ENCODE measurements at regions not wholly inside any gene's neighbourhood (a gene's known extent, or its start where the extent isn't known, plus 50 kb on each side); places are given as distances from the start of the nearest gene placed in this dataset.
"Not testable (repeated sequence)": the region's sequence is repeated elsewhere in the genome, so short reads cannot be mapped to it uniquely, and the experiment has no call there.

DNA sequence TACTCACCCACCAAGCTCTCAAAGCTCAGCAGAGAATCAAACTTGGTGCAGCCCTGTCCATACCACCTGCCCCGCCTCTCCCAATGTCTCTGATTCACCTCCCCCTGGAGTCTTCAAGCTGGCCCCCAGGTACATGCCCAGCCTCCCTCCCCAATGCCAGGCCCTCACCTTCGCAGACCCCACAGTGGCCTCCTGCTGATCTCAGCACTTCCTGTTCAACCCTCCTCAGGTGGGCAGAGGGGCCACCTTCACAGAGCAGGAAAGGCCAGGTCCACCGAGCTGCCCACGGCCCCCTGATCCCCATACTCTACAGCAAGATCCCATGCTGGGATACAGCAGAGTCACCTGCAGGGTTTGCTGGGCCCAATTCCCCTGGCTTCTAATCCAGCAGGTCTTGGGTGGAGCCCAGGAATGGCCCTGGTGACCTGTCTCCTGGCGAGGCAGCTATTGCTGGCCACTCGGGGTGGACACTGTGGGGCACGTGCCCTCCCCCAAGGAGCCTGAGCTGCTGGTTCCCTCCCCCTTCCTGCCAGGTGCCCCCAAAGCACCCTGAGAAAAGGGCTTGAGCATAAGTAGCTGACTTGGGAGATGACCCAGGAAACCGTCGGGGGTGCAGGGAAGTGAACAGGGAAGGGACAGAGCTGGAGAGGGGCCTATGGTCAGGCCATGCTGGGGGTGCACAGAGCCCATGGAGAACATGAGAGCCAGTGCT is 150.7 kb downstream of the BRD1 start:
- no peak for DNase-seq (ENCODE audit: low spot score)

DNA sequence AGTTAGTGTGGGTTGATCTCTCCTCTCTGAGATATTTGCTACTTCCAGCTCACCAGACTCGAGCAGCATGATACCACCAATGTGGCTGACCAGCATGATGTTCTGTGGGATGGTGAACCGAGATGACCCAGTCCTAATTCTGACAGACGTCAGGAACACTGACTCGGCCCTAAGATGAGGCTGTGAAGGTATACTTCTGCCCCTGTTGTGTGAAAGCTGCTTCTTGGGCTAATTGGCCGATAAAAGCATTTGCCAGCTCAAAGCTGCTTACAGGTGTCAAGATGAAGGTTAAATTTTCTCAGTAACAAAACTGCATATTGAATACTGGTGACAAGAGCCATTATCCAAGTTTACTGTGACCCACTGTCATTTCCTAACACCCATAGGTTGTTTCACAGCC is 151.4 kb downstream of the BRD1 start:
- no peak for DNase-seq (ENCODE audit: low spot score)

DNA sequence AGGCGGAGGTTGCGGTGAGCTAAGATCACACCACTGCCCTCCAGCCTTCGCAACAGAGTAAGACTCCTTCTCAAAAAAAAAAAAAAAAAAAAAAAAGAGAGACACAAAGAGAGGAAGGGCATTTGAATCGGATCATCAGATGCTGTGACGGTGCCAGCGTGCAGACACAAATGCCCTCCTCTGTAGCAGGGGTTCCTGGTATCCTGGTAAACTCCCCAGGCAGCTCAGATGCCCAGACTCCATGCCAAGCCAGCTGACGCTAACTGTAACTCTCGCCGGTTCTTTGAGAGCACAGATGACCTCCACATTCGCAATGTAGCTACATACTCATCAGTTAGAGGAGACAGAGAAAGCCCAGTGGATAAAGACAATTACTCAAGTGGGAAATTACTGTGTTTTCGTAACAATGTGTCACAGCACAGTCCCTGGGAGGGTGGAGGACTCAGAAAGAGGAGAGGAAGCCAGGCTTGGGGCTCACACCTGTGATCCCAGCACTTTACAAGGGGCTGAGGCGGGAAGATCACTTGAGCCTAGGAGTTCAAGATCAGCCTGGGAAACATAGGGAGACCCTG is 153.1 kb downstream of the BRD1 start:
- DNase-seq (ENCODE audit: low spot score) = no peak

DNA sequence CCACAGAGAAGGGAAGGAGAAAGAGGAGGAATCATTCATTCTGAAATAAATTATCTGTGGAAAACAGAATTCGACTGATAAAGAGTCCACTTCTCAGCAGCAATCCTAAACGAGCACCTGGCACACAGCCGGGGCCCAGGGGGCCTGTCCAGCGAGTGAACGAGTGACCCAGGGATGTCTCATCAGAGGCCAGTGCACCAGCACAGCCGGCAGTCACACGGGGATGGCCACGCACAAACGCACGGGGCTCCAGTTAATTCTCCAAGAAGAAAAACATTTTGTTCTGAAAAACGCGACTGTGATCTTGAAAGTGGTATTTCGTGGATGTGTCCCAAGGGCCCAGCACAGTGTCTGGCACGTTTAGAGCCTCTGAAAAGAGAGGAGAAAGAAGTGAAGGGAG is 154.6 kb downstream of the BRD1 start:
- no peak for DNase-seq (ENCODE audit: low spot score)

GRCh38 chr22:49672014-49672516 is 155.6 kb downstream of the BRD1 start:
- no peak for DNase-seq (ENCODE audit: low spot score)

DNA sequence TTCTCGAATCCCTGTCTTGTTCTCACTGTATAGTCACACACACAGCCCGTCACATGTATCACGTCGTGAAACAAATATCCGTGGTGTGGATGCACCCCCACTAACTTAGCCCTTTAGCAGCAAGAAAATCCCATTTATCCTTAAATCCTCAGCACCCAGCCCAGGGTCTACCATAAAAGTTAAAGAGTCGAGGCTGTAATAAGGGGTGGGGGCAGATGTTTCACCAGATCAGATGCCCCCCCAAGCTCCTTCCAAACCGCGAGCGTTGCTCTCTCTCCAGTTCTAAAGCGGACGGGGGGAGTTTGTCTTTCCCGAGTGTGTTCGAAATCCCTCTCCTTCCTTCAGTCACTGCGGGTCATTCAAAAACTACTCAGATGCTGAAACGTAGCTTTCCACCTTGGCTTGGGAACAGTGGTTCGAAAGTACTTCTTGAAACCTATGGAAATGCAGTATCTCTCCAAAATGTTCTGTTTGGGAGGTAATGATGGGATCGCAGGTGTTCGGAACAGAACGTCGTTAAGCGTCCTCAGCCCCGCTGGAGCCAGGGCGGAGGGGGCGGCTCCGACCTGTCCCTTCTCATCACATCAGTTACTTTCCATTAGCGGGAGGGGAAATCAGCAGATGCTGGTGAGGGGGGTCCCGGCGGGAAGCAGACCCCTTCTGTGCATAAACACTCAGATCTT is 156.2 kb downstream of the BRD1 start:
- DNase-seq (ENCODE audit: low spot score) = no peak

DNA sequence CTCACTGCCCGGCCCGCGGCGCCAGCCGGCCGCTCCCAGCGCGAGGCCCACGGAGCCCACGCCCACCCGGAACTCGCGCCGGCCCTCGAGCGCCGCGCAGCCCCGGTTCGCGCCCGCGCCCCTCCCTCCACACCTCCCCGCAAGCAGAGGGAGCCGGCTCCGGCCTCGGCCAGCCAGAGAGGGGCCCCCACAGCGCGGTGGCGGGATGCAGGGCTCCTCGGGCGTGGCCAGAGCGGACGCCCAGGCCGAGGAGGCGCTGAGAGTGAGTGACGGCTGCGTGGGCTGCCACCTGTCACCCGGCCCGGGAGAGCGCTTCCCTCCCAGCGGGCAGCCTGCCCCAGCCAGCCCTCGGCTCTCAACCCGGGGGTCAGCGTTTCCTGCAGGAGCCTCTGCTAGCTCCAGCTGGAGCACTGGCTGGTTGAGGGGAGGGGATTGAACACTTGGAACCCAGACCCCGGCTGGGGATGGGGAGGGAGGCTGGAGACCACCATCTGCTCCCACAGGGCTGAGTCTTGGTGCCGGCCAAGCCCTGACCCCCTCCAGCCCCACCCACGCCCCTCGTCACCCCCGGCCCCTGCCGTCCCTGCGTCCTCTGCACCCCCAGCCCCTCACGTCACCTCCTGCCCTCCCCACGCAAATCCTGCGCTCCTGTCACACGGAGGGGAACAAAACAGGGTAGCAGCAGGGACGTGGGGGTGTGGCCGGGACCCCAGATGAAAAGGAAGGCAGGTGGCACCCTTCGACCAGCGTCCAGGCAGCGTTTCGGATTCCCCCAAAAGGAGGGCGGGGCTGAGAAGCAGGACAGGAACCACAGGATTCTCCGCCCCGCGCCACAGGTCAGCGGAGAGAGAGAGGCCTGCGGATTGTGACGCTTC is 157.0 kb downstream of the BRD1 start:
- no peak for DNase-seq (ENCODE audit: low spot score)

DNA sequence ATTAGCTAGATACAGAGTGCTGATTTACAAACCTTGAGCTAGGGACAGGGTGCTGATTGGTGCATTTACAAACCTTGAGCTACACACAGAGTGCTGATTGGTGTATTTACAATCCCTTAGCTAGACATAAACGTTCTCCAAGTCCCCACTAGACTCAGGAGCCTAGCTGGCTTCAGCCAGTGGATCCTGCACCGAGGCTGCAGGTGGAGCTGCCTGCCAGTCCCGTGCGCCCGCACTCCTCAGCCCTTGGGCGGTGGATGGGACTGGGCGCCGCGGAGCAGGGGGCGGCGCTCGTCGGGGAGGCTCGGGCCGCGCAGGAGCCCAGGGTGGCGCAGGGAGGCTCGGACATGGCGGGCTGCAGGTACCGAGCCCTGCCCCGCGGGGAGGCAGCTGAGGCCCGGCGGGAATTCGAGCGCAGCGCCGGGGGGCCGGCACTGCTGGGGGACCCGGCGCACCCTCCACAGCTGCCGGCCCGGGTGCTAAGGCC is 157.7 kb downstream of the BRD1 start:
- DNase-seq (ENCODE audit: low spot score) = not testable (repeated sequence)

DNA sequence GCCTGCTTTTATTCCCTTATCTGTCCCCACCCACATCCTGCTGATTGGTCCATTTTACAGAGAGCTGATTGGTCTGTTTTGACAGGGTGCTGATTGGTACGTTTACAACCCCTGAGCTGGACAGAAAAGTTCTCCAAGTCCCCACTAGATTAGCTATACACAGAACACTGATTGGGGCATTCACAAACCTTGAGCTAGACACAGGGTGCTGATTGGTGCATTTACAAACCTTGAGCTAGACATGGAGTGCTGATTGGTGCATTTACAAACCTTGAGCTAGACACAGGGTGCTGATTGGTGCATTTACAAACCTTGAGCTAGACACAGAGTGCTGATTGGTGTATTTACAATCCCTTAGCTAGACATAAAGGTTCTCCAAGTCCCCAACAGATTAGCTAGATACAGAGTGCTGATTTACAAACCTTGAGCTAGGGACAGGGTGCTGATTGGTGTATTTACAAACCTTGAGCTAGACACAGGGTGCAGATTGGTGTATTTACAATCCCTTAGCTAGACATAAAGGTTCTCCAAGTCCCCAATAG is 158.2 kb downstream of the BRD1 start:
- not testable (repeated sequence) for DNase-seq (ENCODE audit: low spot score)

- DNase-seq (ENCODE audit: low spot score) = no peak
Measured at GRCh38 chr22:49668402-49668801, 159.3 kb downstream of the BRD1 start.

GRCh38 chr22:49667236-49667635 is 160.4 kb downstream of the BRD1 start:
- DNase-seq (ENCODE audit: low spot score) = no peak

DNA sequence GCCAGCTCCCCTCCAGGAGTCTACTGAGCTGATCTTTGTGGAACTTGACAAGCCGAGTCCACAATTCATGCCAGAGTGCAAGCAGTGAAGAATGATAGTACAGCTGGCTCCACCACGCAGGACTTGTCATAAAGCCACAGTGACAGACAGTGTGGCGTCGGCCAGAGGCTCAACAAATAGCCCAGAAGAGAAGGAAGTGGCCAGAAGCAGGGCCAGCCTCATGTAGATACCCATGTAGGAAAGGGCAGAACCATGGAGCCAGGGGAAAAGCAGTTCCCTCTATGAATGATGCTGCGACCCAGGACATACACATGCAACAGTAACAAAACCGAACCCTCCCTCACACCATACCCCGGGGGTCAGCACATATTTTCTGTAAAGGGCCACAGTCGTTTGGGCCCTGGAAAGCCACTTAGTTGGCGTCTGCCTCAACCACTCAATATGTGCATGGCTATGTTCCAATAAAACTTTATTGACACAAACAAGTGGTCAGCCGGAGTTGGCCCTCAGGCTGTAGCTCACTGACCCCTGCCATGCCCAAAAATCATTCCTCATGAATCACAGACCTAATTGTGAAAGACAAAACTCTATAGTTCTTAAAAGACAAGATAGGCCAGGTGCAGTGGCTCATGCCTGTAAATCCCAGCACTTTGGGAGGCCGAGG is 161.4 kb downstream of the BRD1 start:
- DNase-seq (ENCODE audit: low spot score) = no peak

- no peak for DNase-seq (ENCODE audit: low spot score)
Measured at GRCh38 chr22:49664891-49665290, 162.8 kb downstream of the BRD1 start.

- DNase-seq (ENCODE audit: low spot score) = no peak
Measured at GRCh38 chr22:49664371-49664881, 163.2 kb downstream of the BRD1 start.

- no peak for DNase-seq (ENCODE audit: low spot score)
Measured at GRCh38 chr22:49663823-49664222, 163.8 kb downstream of the BRD1 start.

DNA sequence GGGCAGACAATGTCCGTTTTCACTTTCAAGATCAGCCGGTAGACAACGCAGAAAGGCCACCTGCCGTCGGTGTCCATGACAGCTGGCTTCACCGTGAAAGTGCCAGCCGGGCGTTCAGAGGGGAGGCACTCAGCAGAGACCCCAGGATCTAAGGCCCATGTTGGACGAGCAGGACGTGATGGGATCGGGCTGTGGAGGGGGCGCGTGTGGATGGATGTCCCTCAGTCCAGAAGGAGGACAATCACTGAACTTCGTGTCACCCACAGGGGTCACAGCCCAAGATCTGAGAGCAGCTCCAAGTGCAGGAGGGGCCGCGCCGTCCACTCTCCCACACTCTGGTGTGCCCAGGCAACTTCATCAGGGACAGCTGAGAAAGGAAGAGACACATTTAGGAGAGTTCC is 164.4 kb downstream of the BRD1 start:
- no peak for DNase-seq (ENCODE audit: low spot score)

DNA sequence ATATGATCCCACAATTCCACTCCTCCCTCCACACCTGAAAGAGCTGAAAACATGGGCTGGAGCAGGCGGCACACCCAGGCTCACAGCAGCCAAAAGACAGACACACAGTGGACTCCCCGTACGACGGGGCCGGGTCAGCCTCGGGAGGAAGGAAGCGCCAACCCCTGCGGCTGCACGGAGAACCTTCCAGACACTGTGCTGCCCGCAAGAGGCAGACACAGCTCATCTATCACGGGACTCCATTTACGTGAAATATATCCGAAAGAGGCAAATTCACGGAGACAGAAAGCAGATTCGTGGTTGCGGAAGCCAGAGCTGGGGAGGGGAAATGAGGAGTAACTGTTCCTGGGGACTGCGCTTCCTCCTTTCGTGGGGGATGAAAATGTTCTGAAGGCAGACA is 165.0 kb downstream of the BRD1 start:
- DNase-seq (ENCODE audit: low spot score) = no peak

DNA sequence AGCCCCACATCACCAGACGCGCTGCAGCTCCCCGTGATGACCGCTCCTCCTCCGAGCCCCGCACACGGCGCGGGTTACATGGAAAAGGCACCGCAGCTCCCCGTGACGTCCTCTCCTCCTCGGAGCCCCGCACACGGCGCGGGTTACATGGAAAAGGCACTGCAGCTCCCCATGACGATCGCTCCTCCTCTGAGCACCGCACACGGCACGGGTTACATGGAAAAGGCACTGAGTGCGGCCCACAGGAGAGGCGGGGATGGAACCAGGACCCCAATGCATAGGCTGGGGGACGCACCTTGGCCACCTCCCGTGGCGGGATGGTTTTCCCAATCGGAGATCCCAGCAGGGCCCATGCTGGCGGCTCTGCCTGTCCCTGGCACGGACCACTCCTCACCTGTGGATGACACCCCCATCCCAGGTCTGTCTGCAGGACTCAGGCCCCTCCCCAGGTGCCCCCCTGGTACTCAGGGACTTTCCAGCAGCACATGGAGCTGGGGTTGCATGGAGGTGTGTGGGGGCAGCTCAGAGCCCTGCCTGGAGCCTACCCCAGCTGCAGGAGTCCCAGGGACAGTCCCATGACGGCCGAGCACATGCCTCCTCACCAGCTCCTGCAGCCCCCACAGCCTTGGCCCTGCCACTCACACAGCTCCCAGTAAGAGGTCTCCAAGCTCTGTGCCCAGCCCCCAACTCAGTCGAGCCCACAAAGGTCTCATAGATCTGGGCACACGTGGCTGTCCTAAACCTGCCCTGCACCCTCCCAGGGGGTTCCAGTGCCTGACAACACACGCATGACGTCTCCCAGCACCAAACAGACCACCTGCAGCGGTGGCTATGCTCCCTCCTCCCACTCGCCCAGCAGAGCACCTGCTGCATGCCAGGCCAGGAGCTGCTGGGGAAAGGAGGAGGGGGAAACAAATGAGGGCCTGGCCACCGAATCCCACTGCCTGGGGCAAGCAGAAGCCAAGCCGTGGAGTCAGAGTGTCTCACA is 166.6 kb downstream of the BRD1 start:
- no peak for DNase-seq (ENCODE audit: low spot score)

GRCh38 chr22:49660321-49660720 is 167.4 kb downstream of the BRD1 start:
- no peak for DNase-seq (ENCODE audit: low spot score)

DNA sequence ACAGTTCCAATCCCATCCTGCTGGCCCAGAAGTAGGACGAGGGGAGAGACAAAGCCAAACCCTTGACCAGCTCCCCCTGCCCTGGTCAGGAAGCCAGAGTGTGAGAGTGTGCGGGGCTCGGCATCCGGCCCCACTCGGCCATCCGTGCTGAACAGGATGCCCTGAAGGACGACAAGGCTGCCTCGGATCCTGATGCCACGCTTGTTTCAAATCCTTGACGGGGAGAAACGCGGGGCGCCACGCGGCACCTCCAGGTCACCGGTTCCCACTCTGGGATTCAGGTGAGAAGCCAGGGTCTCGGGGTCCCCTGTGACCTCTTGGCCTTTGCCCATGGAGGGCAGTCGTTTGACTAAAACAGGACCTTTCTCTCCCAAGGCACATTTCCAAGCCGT is 167.8 kb downstream of the BRD1 start:
- no peak for DNase-seq (ENCODE audit: low spot score)
